B cell (primary cell): ENCODE measurements at regions not wholly inside any gene's neighbourhood (a gene's known extent, or its start where the extent isn't known, plus 50 kb on each side); places are given as distances from the start of the nearest gene placed in this dataset.

ENCODE experiments used
- ATAC-seq: fragments of 200-7000 bp; cut with Tn5 transposase; one replicate; pipeline ENCODE4 v1.10.0; 2021; ENCODE audit warnings: low read depth, mild to moderate bottlenecking, moderate number of reproducible peaks, moderate library complexity
- CTCF ChIA-PET: fragments of 350-600 bp; sonication (Branson Sonifier 250); formaldehyde crosslinking; loops from one replicate; lab custom pipeline; 2021; ENCODE audit warnings: antibody characterized with exemption, inconsistent platforms; lab: Charles Lee
- POLR2A ChIA-PET: fragments of 350-600 bp; sonication (Branson Sonifier 250); formaldehyde crosslinking; loops from one replicate; lab custom pipeline; 2021; ENCODE audit warnings: antibody characterized with exemption; lab: Charles Lee
- DNase-seq: peaks from one replicate; pipeline ENCODE4 v3.0.0; 2013
- H2AFZ ChIP-seq: 2 replicates; pipeline ENCODE4 v1.6.1; 2012; ENCODE audit warnings: mild to moderate bottlenecking, low read depth, low read length; ENCODE audit not compliant: insufficient read depth, poor library complexity, severe bottlenecking
- H3K27ac ChIP-seq, 2 donors: 1 replicate in 1 of 2; 2 replicates in 1 of 2; pipeline ENCODE4 v1.5.1; 2012 to 2013; ENCODE audit warnings: low read length in 2 of 2, mild to moderate bottlenecking in 2 of 2, moderate library complexity in 1 of 2
- H3K27me3 ChIP-seq, 4 experiments: fragments of 200-600 bp in 1 of 4; sonication (generic) in 1 of 4; replicated peaks in 1 of 4; 1 replicate in 2 of 4; 2 replicates in 2 of 4; pipeline versions ENCODE4 v1.6.1 to v1.7.0; 2013 to 2016; ENCODE audit warnings: low read length in 3 of 4, mild to moderate bottlenecking in 2 of 4, mixed read lengths in 1 of 4, moderate library complexity in 1 of 4; ENCODE audit not compliant: insufficient read depth in 4 of 4, control insufficient read depth in 3 of 4; ENCODE audit errors: control extremely low read depth in 1 of 4
- H3K36me3 ChIP-seq, 2 experiments: replicated peaks in 1 of 2; 1 replicate in 1 of 2; 2 replicates in 1 of 2; pipeline versions ENCODE4 v1.6.1 to v1.7.1; 2013; ENCODE audit warnings: low read length in 1 of 2; ENCODE audit not compliant: insufficient read depth in 2 of 2, control insufficient read depth in 1 of 2; ENCODE audit errors: control extremely low read depth in 1 of 2, extremely low read depth in 1 of 2
- H3K4me1 ChIP-seq, 2 donors: fragments of 200-600 bp in 1 of 2; sonication (generic) in 1 of 2; 1 replicate in 1 of 2; 2 replicates in 1 of 2; pipeline versions ENCODE4 v1.5.1 to v1.6.1; 2013 to 2017; ENCODE audit warnings: low read length in 2 of 2; ENCODE audit not compliant: control insufficient read depth in 2 of 2, insufficient read depth in 2 of 2
- H3K4me2 ChIP-seq: replicated peaks from 2 replicates; pipeline ENCODE3; 2012; ENCODE audit warnings: mild to moderate bottlenecking, low read depth, low read length; ENCODE audit not compliant: poor library complexity, severe bottlenecking
- H3K4me3 ChIP-seq, 5 experiments: fragments of 200-600 bp in 1 of 5; sonication (generic) in 1 of 5; 1 replicate in 3 of 5; 2 replicates in 2 of 5; pipeline versions ENCODE4 v1.5.1 to v1.7.0; 2011 to 2016; ENCODE audit warnings: low read length in 4 of 5, mild to moderate bottlenecking in 4 of 5, low read depth in 2 of 5, control low read depth in 1 of 5, moderate library complexity in 1 of 5; ENCODE audit not compliant: insufficient read depth in 1 of 5; ENCODE audit errors: control extremely low read depth in 1 of 5, extremely low read depth in 1 of 5
- H3K79me2 ChIP-seq: fragments of 200-600 bp; sonication (generic); one replicate; pipeline ENCODE4 v1.6.0; 2016; ENCODE audit warnings: low read length; ENCODE audit not compliant: control insufficient read depth, insufficient read depth
- H3K9ac ChIP-seq: fragments of 200-600 bp; sonication (generic); 2 replicates; pipeline ENCODE4 v1.6.1; 2017; ENCODE audit warnings: mild to moderate bottlenecking, low read length, moderate library complexity
- H3K9me3 ChIP-seq, 3 donors: one replicate each; pipeline versions ENCODE4 v1.6.1 to v1.7.1; 2013; ENCODE audit warnings: low read length in 2 of 3; ENCODE audit not compliant: control insufficient read depth in 2 of 3, insufficient read depth in 1 of 3; ENCODE audit errors: control extremely low read depth in 1 of 3
- H4K20me1 ChIP-seq: 2 replicates; pipeline ENCODE4 v1.6.0; 2012; ENCODE audit warnings: mild to moderate bottlenecking, low read length; ENCODE audit not compliant: insufficient read depth, control insufficient read depth, poor library complexity, severe bottlenecking
- H3K27ac Mint-ChIP-seq: one replicate; pipeline ENCODE4 v1.8.0; 2021; ENCODE audit warnings: mixed read lengths
- H3K27me3 Mint-ChIP-seq: one replicate; pipeline ENCODE4 v1.8.0; 2021; ENCODE audit warnings: mixed read lengths
- H3K4me1 Mint-ChIP-seq: one replicate; pipeline ENCODE4 v1.8.0; 2021; ENCODE audit warnings: mixed read lengths
- H3K4me3 Mint-ChIP-seq: one replicate; pipeline ENCODE4 v1.8.0; 2021; ENCODE audit warnings: mixed read lengths
- H3K9me3 Mint-ChIP-seq: one replicate; pipeline ENCODE4 v1.8.0; 2022; ENCODE audit warnings: mixed read lengths; ENCODE audit not compliant: insufficient read depth
- CTCF ChIP-seq: fragments of 200-600 bp; IDR thresholded peaks from one replicate; pipeline ENCODE4 v1.8.0; 2022; ENCODE audit warnings: antibody characterized with exemption, mild to moderate bottlenecking
- EZH2 ChIP-seq: IDR thresholded peaks from 2 replicates; pipeline ENCODE4 v1.6.1; 2012; ENCODE audit warnings: borderline replicate concordance, low read depth, mild to moderate bottlenecking, moderate library complexity, low read length; ENCODE audit not compliant: insufficient read depth, poor library complexity, severe bottlenecking
- whole genome bisulfite sequencing: methylation state at CpG from one replicate; pipeline ENCODE4 v1.1.5; 2013; ENCODE audit warnings: missing lambda C conversion rate; ENCODE audit not compliant: insufficient coverage; 5-methylcytosine and 5-hydroxymethylcytosine counted together
- intact Hi-C: fragments of 100-400 bp; cut with micrococcal nuclease; formaldehyde crosslinking; loops from one replicate; pipeline ENCODE4 v1.10.0; 2022

- Mint-ChIP-seq H3K9me3 (peaks cover 5% of the 10 kb centered on the region), H3K4me3 (no peak overlapping the region), H3K27me3 (no peaks in the 10 kb centered on the region), H3K27ac (no peak overlapping the region), H3K4me1 (no peaks in the 10 kb centered on the region)
- H3K9me3 ChIP-seq = peaks cover 0 to 11% (median 0%) of the 10 kb centered on the region in 3 donors
- 100% methylated on average over 1 of the region's 3 CpGs for WGBS
- no peaks in the 10 kb centered on the region for H3K79me2 ChIP-seq
- DNase-seq (no peak), ATAC-seq (no peak)
- no peaks in the 10 kb centered on the region for H3K36me3 ChIP-seq
- TF ChIP-seq CTCF (no peak), EZH2 (no peak)
- H4K20me1 ChIP-seq = no peaks in the 10 kb centered on the region
- ChIA-PET POLR2A (no interaction called here), CTCF (no interaction called here)
- no peaks in the 10 kb centered on the region for H3K4me1 ChIP-seq
- intact Hi-C loops = no loop called here
- no peak overlapping the region for H3K9ac ChIP-seq
- no peak overlapping the region for H3K27ac ChIP-seq
- H3K4me3 ChIP-seq = no peak overlapping the region
- no peak overlapping the region for H2AFZ ChIP-seq
- H3K4me2 ChIP-seq = no peak overlapping the region
- no peaks in the 10 kb centered on the region for H3K27me3 ChIP-seq
These were observed 388.5 kb upstream of the ZNF507 start for GRCh38 chr19:31956771-31957392.

- H3K4me1 Mint-ChIP-seq = no peaks in the 10 kb centered on the region
- H4K20me1 ChIP-seq = no peaks in the 10 kb centered on the region
- H2AFZ ChIP-seq = no peak overlapping the region
- H3K27me3 Mint-ChIP-seq = no peaks in the 10 kb centered on the region
- H3K4me1 ChIP-seq = no peaks in the 10 kb centered on the region
- TF ChIP-seq CTCF = no peak
- TF ChIP-seq EZH2 = no peak
- H3K27me3 ChIP-seq = no peaks in the 10 kb centered on the region
- CTCF ChIA-PET = no interaction called here
- ATAC-seq = no peak
- H3K4me3 Mint-ChIP-seq = no peak overlapping the region
- no peak overlapping the region for H3K9ac ChIP-seq
- no peak for DNase-seq
- intact Hi-C loops = no loop called here
- no peaks in the 10 kb centered on the region for H3K79me2 ChIP-seq
- peaks cover 2% of the 10 kb centered on the region for H3K9me3 Mint-ChIP-seq
- WGBS = 91% methylated on average over 2 of the region's 4 CpGs
- no peak overlapping the region for H3K4me3 ChIP-seq
- peaks cover 0 to 11% (median 0%) of the 10 kb centered on the region in 3 donors for H3K9me3 ChIP-seq
- no peak overlapping the region for H3K27ac Mint-ChIP-seq
- H3K4me2 ChIP-seq = no peak overlapping the region
- H3K36me3 ChIP-seq = no peaks in the 10 kb centered on the region
- POLR2A ChIA-PET = no interaction called here
- H3K27ac ChIP-seq = no peak overlapping the region
These were observed 387.7 kb upstream of the ZNF507 start for GRCh38 chr19:31957711-31958110.
